K562 (cell line): ENCODE measurements at regions not wholly inside any gene's neighbourhood (a gene's known extent, or its start where the extent isn't known, plus 50 kb on each side); places are given as distances from the start of the nearest gene placed in this dataset.

Experiments used
- BRD4 ChIP-seq: fragments of 200-600 bp; sonication (generic); IDR thresholded peaks from 2 replicates; pipeline ENCODE4 v1.6.1; 2017; ENCODE audit warnings: inconsistent platforms
- REST ChIP-seq, 2 experiments: fragments of 450-650 bp; formaldehyde crosslinking in 1 of 2; IDR thresholded peaks; 2 replicates each; pipeline versions ENCODE4 v1.4.0 to v1.6.1; 2014 to 2020; ENCODE audit warnings: mild to moderate bottlenecking in 2 of 2, borderline replicate concordance in 1 of 2, low read depth in 1 of 2
- TEAD1 ChIP-seq, 2 experiments: fragments of 450-650 bp in 1 of 2; sonication (generic) in 1 of 2; formaldehyde crosslinking; IDR thresholded peaks; 2 replicates each; pipeline versions ENCODE4 v1.4.0 to v1.8.0; 2020 to 2022; ENCODE audit warnings: mild to moderate bottlenecking in 2 of 2, missing genetic modification reagents in 1 of 2

- TF ChIP-seq REST (IDR thresholded peaks at IDR 0.05; ENCODE audit: borderline replicate concordance): no peak
- no peak for TF ChIP-seq REST (CRISPR knock-in tag; IDR thresholded peaks at IDR 0.05; ENCODE audit: low read depth)
- no peak for TF ChIP-seq BRD4
- TF ChIP-seq TEAD1 (CRISPR knock-in tag; IDR thresholded peaks at IDR 0.05): no peak
- TF ChIP-seq, all 486 proteins: peak for 0
Measured at GRCh38 chr2:11980809-11981208, 234.4 kb downstream of the LPIN1 start (continued).
